GM10248 (cell line): ENCODE measurements at regions not wholly inside any gene's neighbourhood (a gene's known extent, or its start where the extent isn't known, plus 50 kb on each side); places are given as distances from the start of the nearest gene placed in this dataset.

Experiments used
- CTCF ChIA-PET: fragments of 300-600 bp; sonication (Branson Sonifier 250); formaldehyde crosslinking; extraction: SDS; loops from one replicate; lab custom pipeline; 2021; ENCODE audit warnings: antibody characterized with exemption; lab: Yijun Ruan, JAX
- POLR2A ChIA-PET: fragments of 350-650 bp; sonication (Branson Sonifier 250); formaldehyde crosslinking; extraction: SDS; loops from one replicate; lab custom pipeline; 2020; ENCODE audit warnings: antibody characterized with exemption; lab: Yijun Ruan, JAX
- DNase-seq: peaks from one replicate; pipeline ENCODE4 v3.0.0; 2012; ENCODE audit errors: extremely low spot score
- CTCF ChIP-seq: IDR thresholded peaks from 2 replicates; pipeline ENCODE4 v1.5.1; 2012; ENCODE audit warnings: mild to moderate bottlenecking, low read depth; ENCODE audit errors: extremely low read depth, missing control alignments, control extremely low read depth

GRCh38 chr4:183823434-183823833 lies 81.7 kb upstream of the STOX2 start:
- POLR2A ChIA-PET = no interaction called here
- TF ChIP-seq CTCF = no peak
- CTCF ChIA-PET = interaction anchor here (1.0 to 1.3 kb wide), 2 partner anchors 30 to 420 kb away, joined by 3 read pairs; no protein-coding TSS in a partner anchor
- DNase-seq = no peak

- no peak for TF ChIP-seq CTCF
- POLR2A ChIA-PET = no interaction called here
- CTCF ChIA-PET = interaction anchor here (1.0 to 1.3 kb wide), 3 partner anchors 13 to 341 kb away, joined by 3 to 4 read pairs (median 4); no protein-coding TSS in a partner anchor
- DNase-seq = no peak
These were observed 79.8 kb upstream of the STOX2 start for GRCh38 chr4:183825346-183825745.

- POLR2A ChIA-PET = no interaction called here
- no peak for TF ChIP-seq CTCF
- CTCF ChIA-PET = interaction anchor here (0.9 to 1.7 kb wide), 4 partner anchors 14 to 425 kb away, joined by 3 to 6 read pairs (median 4); no protein-coding TSS in a partner anchor
- DNase-seq = no peak
These were observed 78.6 kb upstream of the STOX2 start for GRCh38 chr4:183826461-183826860.

- CTCF ChIA-PET = interaction anchor here (1.7 kb wide), 1 partner anchor 12 kb away, joined by 6 read pairs; no protein-coding TSS in a partner anchor
- no peak for TF ChIP-seq CTCF
- no peak for DNase-seq
- POLR2A ChIA-PET = interaction anchor here (0.7 kb wide), 1 partner anchor 59 kb away, joined by 4 read pairs; no protein-coding TSS in a partner anchor
These were observed 77.0 kb upstream of the STOX2 start for GRCh38 chr4:183828125-183828524.

GRCh38 chr4:183828839-183829238 lies 76.3 kb upstream of the STOX2 start:
- no peak for TF ChIP-seq CTCF
- ChIA-PET POLR2A (no interaction called here), CTCF (no interaction called here)
- no peak for DNase-seq

GRCh38 chr4:183830438-183830985 lies 74.6 kb upstream of the STOX2 start:
- ChIA-PET CTCF (interaction anchor here (1.2 to 2.2 kb wide), 2 partner anchors 10 to 333 kb away, joined by 3 to 10 read pairs; no protein-coding TSS in a partner anchor), POLR2A (no interaction called here)
- no peak for TF ChIP-seq CTCF
- DNase-seq = no peak
